ENCODE measurements at regions not wholly inside any gene's neighbourhood (a gene's known extent, or its start where the extent isn't known, plus 50 kb on each side); places are given as distances from the start of the nearest gene placed in this dataset.
A peak's percentile ranks its signal among the peaks of the same experiment; 100 is the strongest.

- no peak for DNase-seq (ENCODE audit: low spot score, unreplicated experiment)
- TF ChIP-seq CTCF (IDR thresholded peaks at IDR 0.05; ENCODE audit: unreplicated experiment) = no peak
- no peak overlapping the region for H3K4me3 Mint-ChIP-seq (ENCODE audit: low read depth)
- peaks cover 6% of the 10 kb centered on the region for H3K4me1 Mint-ChIP-seq (ENCODE audit: low read depth)
- H3K27ac Mint-ChIP-seq = no peak overlapping the region
- peaks cover 2% of the 10 kb centered on the region for H3K36me3 Mint-ChIP-seq (ENCODE audit: insufficient read depth)
- H3K27me3 Mint-ChIP-seq = peaks cover 5% of the 10 kb centered on the region
- H3K9me3 Mint-ChIP-seq (ENCODE audit: low read depth) = peaks cover 12% of the 10 kb centered on the region
These were observed 352.3 kb upstream of the MEIS1 start for GRCh38 chr2:66082581-66082980.

GRCh38 chr2:66080127-66080526, 354.8 kb upstream of the MEIS1 start:
- Mint-ChIP-seq H3K27ac (peak overlapping the region; percentile 74), H3K9me3 (ENCODE audit: low read depth) (no peaks in the 10 kb centered on the region), H3K27me3 (peaks cover 5% of the 10 kb centered on the region), H3K4me1 (ENCODE audit: low read depth) (peaks cover 8% of the 10 kb centered on the region), H3K36me3 (ENCODE audit: insufficient read depth) (peaks cover 1% of the 10 kb centered on the region), H3K4me3 (ENCODE audit: low read depth) (no peak overlapping the region)
- no peak for TF ChIP-seq CTCF (IDR thresholded peaks at IDR 0.05; ENCODE audit: unreplicated experiment)
- DNase-seq (ENCODE audit: low spot score, unreplicated experiment) = no peak

- Mint-ChIP-seq H3K9me3 (ENCODE audit: low read depth) (peaks cover 2% of the 10 kb centered on the region), H3K27ac (no peak overlapping the region), H3K27me3 (peaks cover 11% of the 10 kb centered on the region), H3K4me3 (ENCODE audit: low read depth) (no peak overlapping the region), H3K36me3 (ENCODE audit: insufficient read depth) (no peaks in the 10 kb centered on the region), H3K4me1 (ENCODE audit: low read depth) (peaks cover 15% of the 10 kb centered on the region)
- no peak for TF ChIP-seq CTCF (IDR thresholded peaks at IDR 0.05; ENCODE audit: unreplicated experiment)
- no peak for DNase-seq (ENCODE audit: low spot score, unreplicated experiment)
These were observed 361.8 kb upstream of the MEIS1 start for GRCh38 chr2:66073172-66073571.

- no peak overlapping the region for H3K27ac Mint-ChIP-seq
These were observed 364.0 kb upstream of the MEIS1 start for GRCh38 chr2:66070721-66071602.

More at GRCh38 chr2:66070721-66071602, 364.0 kb upstream of the MEIS1 start:
- no peaks in the 10 kb centered on the region for H3K36me3 Mint-ChIP-seq (ENCODE audit: insufficient read depth)
- H3K4me3 Mint-ChIP-seq (ENCODE audit: low read depth) = peak overlapping the region; percentile 55
- peaks cover 10% of the 10 kb centered on the region for H3K27me3 Mint-ChIP-seq
- H3K4me1 Mint-ChIP-seq (ENCODE audit: low read depth) = peaks cover 13% of the 10 kb centered on the region
- no peak for TF ChIP-seq CTCF (IDR thresholded peaks at IDR 0.05; ENCODE audit: unreplicated experiment)
- peaks cover 2% of the 10 kb centered on the region for H3K9me3 Mint-ChIP-seq (ENCODE audit: low read depth)
- no peak for DNase-seq (ENCODE audit: low spot score, unreplicated experiment)
